ENCODE measurements at regions not wholly inside any gene's neighbourhood (a gene's known extent, or its start where the extent isn't known, plus 50 kb on each side); places are given as distances from the start of the nearest gene placed in this dataset.
A peak's percentile ranks its signal among the peaks of the same experiment; 100 is the strongest.

DNA sequence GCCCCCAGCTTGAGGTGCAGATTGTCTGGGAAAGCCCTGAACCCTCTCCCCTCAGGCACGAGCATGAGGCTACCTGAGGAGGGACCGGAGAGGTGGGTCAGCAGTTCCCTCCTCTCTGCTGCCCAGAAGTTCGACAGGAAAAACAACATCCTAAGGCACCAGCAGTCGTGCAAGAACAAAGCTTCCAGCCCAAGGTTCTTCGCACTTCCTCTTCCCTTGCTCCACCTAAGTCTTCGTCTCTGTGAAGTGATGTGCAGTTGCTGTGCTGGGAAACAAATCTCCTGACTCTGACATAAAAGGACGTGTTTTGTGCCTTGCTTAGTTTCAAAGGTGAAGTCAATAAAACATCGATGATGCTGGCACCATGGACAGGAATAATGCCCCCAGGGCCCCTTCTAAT lies 173.3 kb downstream of the USP12 start:
- peaks cover 2 to 3% of the 10 kb centered on the region in 2 donors for H3K9me3 Mint-ChIP-seq
- no peak overlapping the region for H3K27ac Mint-ChIP-seq
- H3K27me3 Mint-ChIP-seq (ENCODE audit: low read depth), result peaks cover 60% of the 10 kb centered on the region
- H3K4me1 Mint-ChIP-seq (ENCODE audit: low read depth), result peaks cover 11% of the 10 kb centered on the region
- H3K36me3 Mint-ChIP-seq (ENCODE audit: insufficient read depth in 2 of 2), result peaks cover 0 to 1% of the 10 kb centered on the region in 2 donors
- DNase-seq (no peak), ATAC-seq (replicated peaks in 1 of 2) (no peak)
- no peak overlapping the region for H3K4me3 Mint-ChIP-seq

DNA sequence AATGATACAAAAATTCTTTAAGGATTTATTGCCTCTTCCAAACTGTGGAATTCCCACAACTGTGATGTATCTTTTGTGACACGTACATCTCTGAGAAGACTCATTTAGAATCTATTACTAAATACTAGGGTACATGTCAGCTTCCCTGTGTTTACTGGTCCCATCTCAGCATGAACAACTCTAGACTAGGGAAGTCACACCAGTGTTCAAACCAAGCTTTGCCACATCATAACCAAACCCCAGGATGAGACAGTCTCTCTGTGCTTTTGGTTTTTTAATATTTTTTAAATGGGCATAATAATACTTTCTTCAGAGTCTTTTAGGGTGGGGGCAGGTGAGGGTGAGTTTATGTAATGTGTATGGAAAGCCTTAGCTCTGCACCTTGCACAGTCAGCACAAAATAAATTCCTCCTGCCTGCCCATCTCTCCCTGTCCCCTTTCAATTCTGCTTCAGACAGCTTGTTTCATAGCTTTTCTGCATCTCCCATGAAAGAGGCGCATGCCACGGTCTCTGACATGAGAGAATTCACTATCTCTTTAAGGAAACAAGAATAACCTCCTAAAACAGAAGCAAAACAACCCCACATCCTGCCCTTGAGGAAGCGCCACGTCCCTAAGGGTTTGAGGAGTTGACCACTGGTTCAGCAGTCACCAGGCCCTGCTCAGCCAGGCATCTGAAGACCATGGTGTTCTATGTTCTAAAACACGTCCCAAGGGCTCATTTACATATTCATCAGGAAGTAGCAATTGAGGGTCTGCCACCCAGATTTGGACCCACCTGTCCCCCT lies 174.5 kb downstream of the USP12 start:
- Mint-ChIP-seq H3K27me3 (ENCODE audit: low read depth) (peaks cover 56% of the 10 kb centered on the region), H3K4me1 (ENCODE audit: low read depth) (peaks cover 11% of the 10 kb centered on the region), H3K4me3 (peak overlapping the region in 1 of 2 donors; percentile 59), H3K27ac (no peak overlapping the region), H3K9me3 (peaks cover 2 to 3% of the 10 kb centered on the region in 2 donors), H3K36me3 (ENCODE audit: insufficient read depth in 2 of 2) (peaks cover 0 to 1% of the 10 kb centered on the region in 2 donors)
- peak; percentile 89 to 98 for ATAC-seq (replicated peaks in 1 of 2)
- peak; percentile 24 to 63 for DNase-seq

DNA sequence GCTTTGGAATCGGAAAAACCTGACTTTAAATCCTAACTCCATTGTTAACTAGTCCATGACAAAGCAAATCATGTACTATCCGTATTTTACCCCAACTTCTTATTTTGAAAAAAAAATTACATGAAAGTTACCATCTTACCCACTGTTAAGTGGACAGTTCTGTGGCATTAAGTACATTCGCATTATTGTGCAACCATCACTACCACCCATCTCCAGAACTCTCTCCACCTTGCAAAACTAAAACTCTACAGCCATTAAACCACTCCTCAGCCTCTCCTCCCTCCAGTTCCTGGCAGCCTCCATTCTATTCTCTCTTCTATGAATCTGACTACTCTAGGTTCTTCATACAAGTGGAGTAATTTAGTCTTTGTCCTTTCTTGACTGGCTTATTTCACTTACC lies 176.5 kb downstream of the USP12 start:
- Mint-ChIP-seq H3K27ac (no peak overlapping the region), H3K27me3 (ENCODE audit: low read depth) (peaks cover 54% of the 10 kb centered on the region), H3K9me3 (peaks cover 2 to 3% of the 10 kb centered on the region in 2 donors), H3K36me3 (ENCODE audit: insufficient read depth in 2 of 2) (peaks cover 0 to 1% of the 10 kb centered on the region in 2 donors), H3K4me3 (no peak overlapping the region), H3K4me1 (ENCODE audit: low read depth) (peaks cover 11% of the 10 kb centered on the region)
- ATAC-seq (replicated peaks in 1 of 2), result no peak
- no peak for DNase-seq

DNA sequence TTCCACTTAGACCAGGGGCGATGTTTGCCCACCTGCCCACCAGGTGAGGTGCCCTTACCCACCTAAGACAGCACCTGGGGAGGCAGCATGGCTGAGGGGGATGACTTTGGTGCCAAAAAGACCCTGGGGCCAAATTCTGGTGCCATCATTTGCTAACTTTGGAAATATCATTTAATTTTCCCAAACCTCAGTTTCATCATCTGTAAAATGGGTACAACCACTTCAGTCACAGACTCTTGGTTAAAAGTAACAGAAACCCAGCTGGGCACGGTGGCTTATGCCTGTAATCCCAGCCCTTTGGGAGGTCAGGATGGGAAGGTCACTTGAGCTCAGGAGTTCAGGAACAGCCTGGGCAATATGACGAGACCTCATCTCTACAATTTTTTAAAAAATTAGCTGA lies 177.8 kb downstream of the USP12 start:
- Mint-ChIP-seq H3K36me3 (ENCODE audit: insufficient read depth in 2 of 2) (peaks cover 0 to 1% of the 10 kb centered on the region in 2 donors), H3K27ac (no peak overlapping the region), H3K9me3 (peaks cover 2 to 3% of the 10 kb centered on the region in 2 donors), H3K27me3 (ENCODE audit: low read depth) (peaks cover 50% of the 10 kb centered on the region), H3K4me1 (ENCODE audit: low read depth) (peaks cover 11% of the 10 kb centered on the region), H3K4me3 (no peak overlapping the region)
- ATAC-seq (replicated peaks in 1 of 2), result no peak
- DNase-seq, result no peak

DNA sequence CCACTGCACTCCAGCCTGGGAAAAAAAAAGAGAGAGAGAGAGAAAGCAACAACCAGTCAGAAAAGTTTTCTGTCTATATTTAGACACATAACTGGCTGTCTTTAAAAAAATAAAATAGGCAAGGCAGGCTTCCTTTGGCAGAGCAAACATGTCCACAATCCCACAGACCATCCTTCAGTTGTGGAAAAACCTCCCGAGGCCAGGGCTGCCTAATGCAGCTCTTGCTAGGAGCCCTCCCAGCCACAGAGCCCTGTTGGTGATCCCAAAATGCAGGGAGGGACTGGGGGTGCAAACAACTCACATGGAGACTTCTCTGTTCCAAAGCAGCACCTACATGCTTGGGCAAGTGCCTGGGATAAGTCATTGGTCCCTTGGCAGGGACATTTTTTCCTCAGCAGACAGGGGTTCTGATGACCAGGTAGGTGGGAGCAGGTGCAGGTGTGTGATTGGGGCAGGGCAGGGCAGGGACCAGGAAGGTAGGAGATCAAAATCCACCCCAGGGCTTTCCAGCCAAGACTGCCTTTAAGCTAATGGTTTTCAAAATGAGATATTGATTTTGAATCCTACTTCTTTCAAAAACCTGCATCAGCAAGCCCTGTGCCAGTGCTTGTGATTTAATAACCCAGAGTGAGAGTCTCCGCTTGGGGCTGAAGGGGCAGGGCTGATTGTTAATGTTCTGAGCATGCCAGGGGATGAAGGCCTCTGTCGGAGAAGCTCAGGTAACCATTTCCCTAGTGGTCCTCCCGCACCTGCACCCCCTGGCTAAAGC lies 178.5 kb downstream of the USP12 start:
- Mint-ChIP-seq H3K36me3 (ENCODE audit: insufficient read depth in 2 of 2) (peaks cover 0 to 1% of the 10 kb centered on the region in 2 donors), H3K27ac (no peak overlapping the region), H3K4me3 (no peak overlapping the region), H3K9me3 (peaks cover 2 to 3% of the 10 kb centered on the region in 2 donors), H3K27me3 (ENCODE audit: low read depth) (peaks cover 46% of the 10 kb centered on the region), H3K4me1 (ENCODE audit: low read depth) (peaks cover 11% of the 10 kb centered on the region)
- no peak for DNase-seq
- ATAC-seq (replicated peaks in 1 of 2), result no peak

DNA sequence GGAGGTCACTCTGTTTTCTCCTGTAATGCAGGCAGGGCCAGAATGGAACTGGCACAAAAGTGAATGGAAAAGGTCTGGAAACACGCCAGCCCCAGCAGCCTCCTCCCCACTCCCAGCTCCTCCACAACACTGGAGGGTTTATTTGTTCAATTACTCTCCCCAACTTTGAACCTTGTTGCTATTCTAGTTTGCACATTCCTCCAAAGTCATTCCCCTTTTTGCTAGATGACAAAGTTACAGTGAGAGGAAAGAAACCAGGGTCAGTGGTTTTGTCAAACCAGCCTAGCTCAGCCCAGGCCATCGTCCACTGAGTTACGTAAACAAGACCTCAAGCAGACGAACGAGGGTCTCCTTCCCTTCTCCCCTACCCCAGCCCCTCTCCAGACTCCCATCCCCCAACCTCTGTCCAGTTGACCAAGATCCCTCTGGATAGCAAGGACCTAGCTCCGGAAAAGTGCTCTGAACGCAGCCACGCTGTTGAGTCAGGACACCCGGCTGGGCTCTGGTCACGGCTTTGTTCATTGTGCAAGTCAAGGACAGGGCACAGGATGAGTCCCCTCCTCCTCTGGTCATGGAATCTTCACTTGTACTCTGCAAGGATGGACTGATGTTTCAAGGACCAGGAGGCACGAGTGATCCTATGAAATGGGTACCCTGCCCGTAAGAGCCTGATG lies 180.0 kb downstream of the USP12 start:
- DNase-seq (no peak), ATAC-seq (replicated peaks in 1 of 2) (no peak)
- H3K27me3 Mint-ChIP-seq (ENCODE audit: low read depth), result peaks cover 58% of the 10 kb centered on the region
- no peak overlapping the region for H3K4me3 Mint-ChIP-seq
- peaks cover 0 to 1% of the 10 kb centered on the region in 2 donors for H3K36me3 Mint-ChIP-seq (ENCODE audit: insufficient read depth in 2 of 2)
- H3K4me1 Mint-ChIP-seq (ENCODE audit: low read depth), result peaks cover 4% of the 10 kb centered on the region
- H3K9me3 Mint-ChIP-seq, result peaks cover 2 to 3% of the 10 kb centered on the region in 2 donors
- H3K27ac Mint-ChIP-seq, result no peak overlapping the region

DNA sequence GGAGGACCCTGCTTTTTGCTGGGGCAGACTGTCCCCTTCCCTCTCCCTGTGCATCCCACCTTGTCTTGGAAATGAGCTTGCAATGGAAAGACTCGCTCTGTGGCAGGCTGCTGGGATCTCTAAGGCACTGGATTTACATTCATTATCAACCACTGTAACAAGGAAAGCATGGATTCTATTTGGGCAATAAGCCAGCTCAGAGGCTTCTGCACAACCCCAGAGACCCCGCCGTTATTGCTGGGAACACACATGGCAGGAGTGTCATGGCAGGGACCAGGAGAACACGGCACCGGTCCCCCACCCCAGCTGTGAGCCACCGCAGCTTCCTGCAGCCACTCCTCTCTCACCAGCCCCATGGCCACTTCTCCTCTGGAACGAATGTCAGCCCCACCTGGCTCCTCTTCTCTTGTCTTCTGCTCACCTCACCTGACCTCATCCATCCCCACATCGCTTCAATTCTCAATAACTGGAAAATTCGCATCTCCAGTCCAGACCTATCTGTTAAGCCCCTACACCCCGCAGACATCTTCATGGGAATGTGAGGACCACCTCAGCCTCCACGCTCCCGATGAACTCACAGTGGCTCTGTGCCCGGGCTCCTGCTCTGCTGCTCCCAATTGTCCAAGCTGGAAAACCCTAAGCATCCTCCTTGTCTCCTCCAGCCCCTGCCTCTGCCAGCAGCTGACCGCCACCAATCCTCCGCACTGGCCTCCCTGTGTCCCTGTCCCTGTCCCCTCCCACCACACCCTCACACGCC lies 181.5 kb downstream of the USP12 start:
- no peak overlapping the region for H3K4me3 Mint-ChIP-seq
- no peak for ATAC-seq (replicated peaks in 1 of 2)
- no peaks in the 10 kb centered on the region for H3K4me1 Mint-ChIP-seq (ENCODE audit: low read depth)

DNA sequence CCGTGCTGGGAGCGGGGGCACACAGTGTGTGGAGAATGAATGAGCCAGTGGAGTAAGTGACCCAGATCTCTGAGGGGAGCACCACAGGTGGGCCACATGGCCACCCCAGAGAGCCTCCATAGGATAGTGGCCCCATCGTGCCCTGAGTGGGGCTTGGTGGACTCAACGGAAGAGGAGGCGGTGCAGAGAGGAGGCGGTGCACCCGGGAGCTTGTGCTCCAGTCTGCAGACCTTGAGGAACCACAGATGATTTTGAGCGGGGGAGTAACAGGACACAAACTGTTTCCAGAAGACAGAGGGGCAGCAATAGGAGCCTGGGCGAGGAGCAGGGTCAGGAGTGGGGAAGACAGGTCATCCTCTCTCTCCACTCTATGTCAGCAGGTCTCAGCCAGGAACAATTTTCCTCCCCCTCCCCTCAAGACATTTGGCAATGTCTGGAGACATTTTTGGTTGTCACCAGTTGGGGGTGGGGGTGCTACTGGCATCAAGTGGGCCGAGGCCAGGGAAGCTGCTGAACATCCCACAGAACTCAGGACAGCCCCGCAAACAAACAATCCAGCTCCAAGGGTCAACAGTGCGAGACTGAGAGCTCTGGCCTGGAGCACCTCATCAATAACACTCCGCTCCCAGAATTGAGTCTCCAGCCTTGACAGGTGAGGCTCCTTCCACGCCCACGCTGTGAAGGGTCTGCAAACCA lies 182.2 kb downstream of the USP12 start:
- no peak overlapping the region for H3K27ac Mint-ChIP-seq
- no peaks in the 10 kb centered on the region for H3K36me3 Mint-ChIP-seq (ENCODE audit: insufficient read depth in 2 of 2)

More for the DNA sequence above, 181.5 kb downstream of the USP12 start:
- DNase-seq, result no peak
- H3K9me3 Mint-ChIP-seq, result no peaks in the 10 kb centered on the region
- H3K27me3 Mint-ChIP-seq (ENCODE audit: low read depth), result peaks cover 48% of the 10 kb centered on the region
- H3K36me3 Mint-ChIP-seq (ENCODE audit: insufficient read depth in 2 of 2), result no peaks in the 10 kb centered on the region
- H3K27ac Mint-ChIP-seq, result no peak overlapping the region

DNA sequence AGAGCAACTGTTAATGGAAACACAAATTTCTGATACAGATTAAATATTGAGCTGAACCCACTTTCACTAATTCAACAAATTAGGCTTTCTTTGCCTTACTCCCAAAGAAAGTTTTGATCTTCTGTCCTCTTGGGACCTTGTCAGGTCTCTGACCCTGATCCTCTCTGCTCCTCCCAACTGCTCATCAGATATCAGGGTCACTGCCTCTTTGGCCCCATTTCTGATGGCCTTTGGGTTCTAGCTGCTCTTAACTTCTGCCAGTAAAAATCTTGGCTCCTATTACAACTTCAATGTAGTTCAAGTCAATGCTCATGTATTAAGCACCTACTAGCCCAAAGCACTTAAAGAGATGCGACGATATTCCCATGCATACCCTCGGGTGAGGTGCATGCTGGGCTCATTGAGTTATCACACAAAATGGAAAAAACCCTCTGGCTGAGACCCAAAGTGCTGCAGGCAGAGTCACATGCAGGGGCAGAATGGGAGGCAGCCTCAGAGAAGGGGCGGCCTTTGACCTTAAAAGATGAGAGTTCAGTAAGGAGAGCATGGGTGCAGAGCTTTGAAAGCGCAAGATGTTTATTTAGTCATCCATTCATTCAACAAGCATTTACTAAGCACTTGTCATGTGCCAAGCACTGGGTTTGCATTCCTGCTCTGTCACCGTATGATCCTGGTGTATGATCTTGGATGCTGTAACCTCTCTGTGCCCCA lies 183.4 kb downstream of the USP12 start:
- Mint-ChIP-seq H3K27ac (no peak overlapping the region), H3K9me3 (no peaks in the 10 kb centered on the region), H3K4me1 (ENCODE audit: low read depth) (peaks cover 9% of the 10 kb centered on the region), H3K4me3 (no peak overlapping the region), H3K36me3 (ENCODE audit: insufficient read depth in 2 of 2) (no peaks in the 10 kb centered on the region), H3K27me3 (ENCODE audit: low read depth) (peaks cover 48% of the 10 kb centered on the region)
- DNase-seq, result no peak
- no peak for ATAC-seq (replicated peaks in 1 of 2)

More for the DNA sequence above, 182.2 kb downstream of the USP12 start:
- peaks cover 43% of the 10 kb centered on the region for H3K27me3 Mint-ChIP-seq (ENCODE audit: low read depth)
- H3K4me3 Mint-ChIP-seq, result no peak overlapping the region
- peaks cover under 1% of the 10 kb centered on the region for H3K4me1 Mint-ChIP-seq (ENCODE audit: low read depth)
- no peaks in the 10 kb centered on the region for H3K9me3 Mint-ChIP-seq
- DNase-seq (no peak), ATAC-seq (replicated peaks in 1 of 2) (no peak)

DNA sequence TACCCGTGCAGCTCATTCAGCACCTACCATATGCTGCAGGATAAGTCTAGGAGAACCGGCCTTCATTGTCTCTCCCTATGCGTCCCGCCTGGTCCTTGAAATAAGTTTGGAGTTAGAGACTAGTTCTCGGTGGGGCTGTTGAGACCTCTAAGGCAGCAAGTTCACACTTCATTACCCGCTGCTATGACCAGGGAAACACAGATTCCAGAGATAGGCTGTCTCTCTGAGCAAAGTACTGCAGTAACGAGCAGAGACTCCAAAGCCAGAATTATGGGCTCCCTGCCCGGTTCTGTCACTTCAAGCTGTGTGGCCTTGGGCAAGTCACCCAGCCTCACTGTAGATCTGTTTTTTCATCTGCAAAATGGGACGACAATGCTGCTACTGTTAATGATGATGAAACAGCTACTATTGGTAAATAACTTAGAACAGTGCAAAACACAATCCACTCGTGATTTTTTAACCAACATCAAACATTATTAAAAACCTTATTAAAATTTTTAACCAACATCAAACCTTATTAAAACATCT lies 184.1 kb downstream of the USP12 start:
- DNase-seq, result no peak
- no peak for ATAC-seq (replicated peaks in 1 of 2)
- Mint-ChIP-seq H3K27me3 (ENCODE audit: low read depth) (peaks cover 46% of the 10 kb centered on the region), H3K9me3 (no peaks in the 10 kb centered on the region), H3K27ac (no peak overlapping the region), H3K36me3 (ENCODE audit: insufficient read depth in 2 of 2) (no peaks in the 10 kb centered on the region), H3K4me3 (no peak overlapping the region), H3K4me1 (ENCODE audit: low read depth) (peaks cover 9% of the 10 kb centered on the region)

DNA sequence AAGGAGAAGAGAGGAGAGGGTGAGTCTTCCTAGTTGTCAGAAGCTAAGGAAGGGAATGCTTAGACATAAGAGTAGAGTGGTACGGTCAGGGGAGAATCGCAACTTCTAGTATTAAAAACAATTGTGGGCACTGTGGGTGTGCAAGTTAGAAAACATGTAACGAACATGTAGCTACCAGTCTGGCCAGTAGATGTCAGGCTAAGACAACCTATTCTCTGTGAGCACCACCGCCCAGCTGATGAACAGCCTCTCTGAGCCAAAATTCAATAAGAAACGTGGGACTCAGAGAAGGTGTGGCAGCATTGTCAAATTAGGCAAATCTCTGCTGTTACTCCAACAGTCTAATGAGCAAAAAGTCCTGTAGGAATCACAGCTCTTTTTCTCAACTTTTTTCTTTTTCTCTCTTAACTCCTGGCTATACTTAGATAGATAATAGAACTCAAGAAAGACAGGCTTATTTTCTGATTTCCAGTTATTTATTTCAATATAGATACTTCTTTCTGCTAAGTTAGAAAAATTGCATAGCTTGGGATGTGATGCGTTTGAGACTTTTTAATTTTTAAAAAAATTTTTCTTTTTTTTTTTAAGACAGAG lies 186.2 kb downstream of the USP12 start:
- peaks cover 35% of the 10 kb centered on the region for H3K27me3 Mint-ChIP-seq (ENCODE audit: low read depth)
- peaks cover 9% of the 10 kb centered on the region for H3K4me1 Mint-ChIP-seq (ENCODE audit: low read depth)
- no peaks in the 10 kb centered on the region for H3K36me3 Mint-ChIP-seq (ENCODE audit: insufficient read depth in 2 of 2)
- ATAC-seq (replicated peaks in 1 of 2) (peak; percentile 89 to 95), DNase-seq (peak; percentile 68 to 77)
- H3K27ac Mint-ChIP-seq, result no peak overlapping the region
- no peaks in the 10 kb centered on the region for H3K9me3 Mint-ChIP-seq
- H3K4me3 Mint-ChIP-seq, result no peak overlapping the region

Measured in activated T-cell treated with anti-CD3 and anti-CD28 coated beads, Interleukin-2, amount 50 U/mL, for 72 hours (primary cell).